ENCODE measurements at regions not wholly inside any gene's neighbourhood (a gene's known extent, or its start where the extent isn't known, plus 50 kb on each side); places are given as distances from the start of the nearest gene placed in this dataset.

DNA sequence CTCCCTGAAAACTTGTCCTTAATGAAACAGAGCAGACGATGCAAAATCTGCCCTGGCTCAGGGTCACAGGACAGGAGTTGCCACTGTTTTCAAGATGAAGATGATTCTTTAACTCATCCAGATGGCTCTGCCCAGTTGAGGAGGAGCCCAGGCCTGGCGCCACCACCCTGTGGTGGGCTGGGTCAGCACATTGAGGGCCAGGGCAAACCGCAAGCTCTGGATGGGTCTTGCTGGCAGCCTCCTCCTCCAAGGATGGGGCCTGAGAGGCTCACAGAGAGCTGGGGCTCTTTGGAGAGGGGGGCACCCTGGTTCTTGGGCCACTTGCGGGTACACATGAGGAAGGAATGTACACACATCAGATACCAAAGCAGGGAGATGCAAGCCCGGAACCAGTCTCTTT is 158.2 kb downstream of the NUAK1 start:
- FAIRE-seq (no peak), DNase-seq (peak in 1 of 5 donors; percentile 57)
- H3K27me3 ChIP-seq (ENCODE audit: control insufficient read depth, insufficient read depth, low read length): no peaks in the 10 kb centered on the region
- no peaks in the 10 kb centered on the region for H3K9me3 ChIP-seq (ENCODE audit: control insufficient read depth in 2 of 3, insufficient read depth in 1 of 3, low read length in 3 of 3)
- no peak overlapping the region for H3K4me3 ChIP-seq (ENCODE audit: low read length in 3 of 3)
- intact Hi-C loops (cut with DNase I): no loop called here
- no peaks in the 10 kb centered on the region for H3K36me3 ChIP-seq (ENCODE audit: control insufficient read depth in 2 of 3, insufficient read depth in 3 of 3, low read length in 3 of 3)
- peaks cover 0 to 4% (median 0%) of the 10 kb centered on the region in 3 donors for H3K4me1 ChIP-seq (ENCODE audit: control insufficient read depth in 2 of 3, insufficient read depth in 2 of 3, low read depth in 1 of 3, low read length in 3 of 3)
- H3K9ac ChIP-seq (ENCODE audit: low read length in 3 of 3): no peak overlapping the region
- H3K27ac ChIP-seq (ENCODE audit: low read depth in 2 of 2, low read length in 2 of 2): no peak overlapping the region
- no peak for TF ChIP-seq CTCF (IDR thresholded peaks at IDR 0.05; ENCODE audit: borderline replicate concordance, extremely low read depth, insufficient read depth)

GRCh38 chr12:105982022-105982421 is 156.7 kb downstream of the NUAK1 start:
- no peak for TF ChIP-seq CTCF (IDR thresholded peaks at IDR 0.05; ENCODE audit: borderline replicate concordance, extremely low read depth, insufficient read depth)
- DNase-seq (peak in 1 of 5 donors; percentile 49), FAIRE-seq (no peak)

DNA sequence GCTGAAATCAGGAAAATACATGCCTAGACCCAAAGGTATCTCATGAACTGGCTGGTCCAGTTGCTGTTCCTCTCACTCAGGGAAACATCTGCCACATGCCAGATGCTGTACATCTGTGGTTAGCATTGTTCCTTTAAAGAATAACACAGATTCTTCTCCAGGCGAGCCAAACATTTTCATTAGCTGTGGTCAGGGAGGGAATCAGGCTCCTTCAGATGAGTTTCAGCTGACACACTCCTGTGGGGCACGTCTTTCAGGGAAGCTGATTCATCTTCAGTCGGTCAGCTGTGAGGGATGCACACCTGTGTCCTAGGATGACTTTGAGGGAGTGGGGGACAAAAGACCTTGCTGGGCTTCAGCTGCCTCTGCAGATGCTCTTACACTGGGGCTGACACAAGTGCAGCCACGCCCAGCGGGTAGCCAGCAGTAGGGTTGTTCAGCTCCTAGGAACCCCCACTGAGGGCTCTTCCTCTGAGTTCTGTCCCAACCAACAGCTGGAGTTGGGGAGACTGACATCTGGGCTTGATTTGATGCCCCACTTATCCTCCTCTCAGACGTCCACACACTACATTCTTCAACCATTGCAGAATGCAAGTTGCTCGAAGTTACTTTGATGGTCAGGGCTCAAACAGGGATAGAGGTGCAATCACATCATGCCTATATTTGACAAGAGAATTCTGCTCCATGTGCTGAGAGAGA is 155.0 kb downstream of the NUAK1 start:
- DNase-seq (peak in 1 of 5 donors; percentile 65), FAIRE-seq (no peak)
- Histone ChIP-seq H3K27me3 (ENCODE audit: control insufficient read depth, insufficient read depth, low read length) (no peaks in the 10 kb centered on the region), H3K9me3 (ENCODE audit: control insufficient read depth in 2 of 3, insufficient read depth in 1 of 3, low read length in 3 of 3) (no peaks in the 10 kb centered on the region), H3K4me3 (ENCODE audit: low read length in 3 of 3) (no peak overlapping the region), H3K9ac (ENCODE audit: low read length in 3 of 3) (no peak overlapping the region), H3K36me3 (ENCODE audit: control insufficient read depth in 2 of 3, insufficient read depth in 3 of 3, low read length in 3 of 3) (no peaks in the 10 kb centered on the region), H3K4me1 (ENCODE audit: control insufficient read depth in 2 of 3, insufficient read depth in 2 of 3, low read depth in 1 of 3, low read length in 3 of 3) (peaks cover 0 to 4% (median 0%) of the 10 kb centered on the region in 3 donors), H3K27ac (ENCODE audit: low read depth in 2 of 2, low read length in 2 of 2) (no peak overlapping the region)
- TF ChIP-seq CTCF (IDR thresholded peaks at IDR 0.05; ENCODE audit: borderline replicate concordance, extremely low read depth, insufficient read depth): no peak
- intact Hi-C loops (cut with DNase I): no loop called here

More at GRCh38 chr12:105982022-105982421, 156.7 kb downstream of the NUAK1 start:
- Histone ChIP-seq H3K4me3 (ENCODE audit: low read length in 3 of 3) (no peak overlapping the region), H3K27me3 (ENCODE audit: control insufficient read depth, insufficient read depth, low read length) (no peaks in the 10 kb centered on the region), H3K9me3 (ENCODE audit: control insufficient read depth in 2 of 3, insufficient read depth in 1 of 3, low read length in 3 of 3) (no peaks in the 10 kb centered on the region), H3K27ac (ENCODE audit: low read depth in 2 of 2, low read length in 2 of 2) (no peak overlapping the region), H3K4me1 (ENCODE audit: control insufficient read depth in 2 of 3, insufficient read depth in 2 of 3, low read depth in 1 of 3, low read length in 3 of 3) (peaks cover 0 to 4% (median 0%) of the 10 kb centered on the region in 3 donors), H3K9ac (ENCODE audit: low read length in 3 of 3) (no peak overlapping the region), H3K36me3 (ENCODE audit: control insufficient read depth in 2 of 3, insufficient read depth in 3 of 3, low read length in 3 of 3) (no peaks in the 10 kb centered on the region)
- intact Hi-C loops (cut with DNase I): no loop called here

Data from kidney (tissue), 13 donors.